Astrocyte of the spinal cord (primary cell): ENCODE measurements at regions not wholly inside any gene's neighbourhood (a gene's known extent, or its start where the extent isn't known, plus 50 kb on each side); places are given as distances from the start of the nearest gene placed in this dataset.

Experiments
- DNase-seq: peaks from one replicate; pipeline ENCODE4 v3.0.0; 2011; ENCODE audit warnings: low read depth, low spot score
- H3K4me3 ChIP-seq: 2 replicates; pipeline ENCODE4 v1.5.1; 2011; ENCODE audit warnings: low read depth, mild to moderate bottlenecking, low read length, moderate library complexity
- CTCF ChIP-seq: IDR thresholded peaks from 2 replicates; pipeline ENCODE4 v1.5.1; 2012; ENCODE audit warnings: low read depth, mild to moderate bottlenecking, low read length, inconsistent platforms
- in situ Hi-C: cut with HindIII; loops from 2 replicates; pipeline ENCODE4 v1.10.0; 2017; ENCODE audit warnings: low sequenced_read_pairs

DNA sequence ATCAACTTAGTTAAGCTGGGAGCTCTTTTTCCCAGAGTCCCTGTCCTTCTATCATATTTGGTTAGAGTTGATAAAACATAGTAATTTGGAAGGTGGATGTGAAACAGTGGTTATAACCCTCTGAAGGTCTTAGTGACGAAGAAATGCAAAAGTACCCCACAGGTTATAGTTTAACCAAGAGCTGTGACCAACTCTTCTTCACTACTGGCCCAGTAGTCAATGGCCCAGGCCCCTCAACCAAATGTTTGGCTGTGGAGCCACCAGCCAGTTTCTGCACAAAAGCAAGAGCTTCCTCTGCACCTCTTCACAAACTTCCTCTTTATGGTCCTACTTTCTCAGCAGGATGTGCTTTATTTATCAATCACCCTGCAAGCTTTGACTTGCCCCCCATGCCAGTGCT lies 132.6 kb downstream of the BMP4 start:
- DNase-seq: no peak
- in situ Hi-C loops: no loop called here
- no peak overlapping the region for H3K4me3 ChIP-seq
- no peak for TF ChIP-seq CTCF

DNA sequence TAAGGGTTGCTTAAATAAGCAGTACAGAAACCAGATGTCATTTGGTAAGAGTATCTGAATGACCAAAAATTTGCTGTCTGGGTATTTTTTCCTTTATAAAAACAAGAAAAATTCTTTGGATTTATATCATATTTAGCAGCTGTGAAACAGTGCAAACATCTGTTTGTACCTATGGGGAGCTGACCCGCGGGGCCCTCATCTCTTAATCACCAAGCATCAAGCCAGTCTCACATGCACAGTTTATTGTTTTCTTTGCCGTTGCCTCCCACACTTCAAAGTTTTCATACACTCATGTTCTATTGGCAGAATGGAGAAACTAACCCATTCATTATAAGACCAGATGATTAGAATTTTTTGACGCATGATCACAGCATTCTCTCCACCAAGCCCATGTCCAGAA lies 142.2 kb downstream of the BMP4 start:
- DNase-seq: peak; percentile 9
- no peak for TF ChIP-seq CTCF
- in situ Hi-C loops: no loop called here
- no peak overlapping the region for H3K4me3 ChIP-seq

DNA sequence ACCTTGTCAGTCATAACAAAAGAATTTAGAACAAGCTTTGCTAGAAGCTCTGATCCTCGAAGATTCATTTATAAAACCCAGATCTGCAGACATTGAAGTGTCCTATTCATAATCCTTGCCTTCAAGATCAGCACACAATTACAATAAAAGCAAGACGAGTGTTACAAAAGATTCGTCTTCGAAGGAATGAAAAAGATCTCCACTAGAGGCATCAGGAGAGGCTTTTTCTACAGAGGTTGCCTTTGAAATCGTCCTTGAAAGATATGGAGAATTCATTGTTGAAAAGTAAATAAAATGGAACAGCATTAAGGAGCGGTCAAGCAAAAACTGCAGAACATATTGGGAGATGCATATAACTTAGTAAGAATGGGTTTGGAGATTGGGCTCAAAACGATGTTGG lies 146.4 kb downstream of the BMP4 start:
- no peak for DNase-seq
- in situ Hi-C loops: no loop called here
- no peak overlapping the region for H3K4me3 ChIP-seq
- TF ChIP-seq CTCF: no peak

DNA sequence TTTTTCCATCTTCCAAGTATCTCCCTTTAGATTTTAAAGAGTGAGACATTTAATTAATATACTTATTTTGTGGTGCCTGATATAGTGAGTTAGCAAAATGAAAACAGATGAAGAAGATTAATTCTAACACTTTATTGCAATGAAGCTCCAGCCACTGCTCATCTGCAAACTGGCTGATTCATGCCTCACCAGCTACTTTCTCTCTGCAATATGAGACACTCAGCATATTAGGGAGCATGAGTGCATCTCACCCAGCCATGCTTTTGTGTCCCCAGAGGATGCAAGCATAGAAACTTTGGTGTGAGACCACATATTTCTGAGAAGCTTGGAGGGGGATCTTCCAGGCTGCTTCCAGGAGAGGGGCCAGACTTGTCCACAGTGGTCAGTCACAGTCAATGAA lies 148.6 kb downstream of the BMP4 start:
- in situ Hi-C loops: no loop called here
- DNase-seq: peak; percentile 4
- H3K4me3 ChIP-seq: no peak overlapping the region
- no peak for TF ChIP-seq CTCF

GRCh38 chr14:53807542-53807941 lies 149.1 kb downstream of the BMP4 start:
- H3K4me3 ChIP-seq: no peak overlapping the region
- in situ Hi-C loops: no loop called here
- peak; percentile 1 for DNase-seq
- TF ChIP-seq CTCF: no peak

DNA sequence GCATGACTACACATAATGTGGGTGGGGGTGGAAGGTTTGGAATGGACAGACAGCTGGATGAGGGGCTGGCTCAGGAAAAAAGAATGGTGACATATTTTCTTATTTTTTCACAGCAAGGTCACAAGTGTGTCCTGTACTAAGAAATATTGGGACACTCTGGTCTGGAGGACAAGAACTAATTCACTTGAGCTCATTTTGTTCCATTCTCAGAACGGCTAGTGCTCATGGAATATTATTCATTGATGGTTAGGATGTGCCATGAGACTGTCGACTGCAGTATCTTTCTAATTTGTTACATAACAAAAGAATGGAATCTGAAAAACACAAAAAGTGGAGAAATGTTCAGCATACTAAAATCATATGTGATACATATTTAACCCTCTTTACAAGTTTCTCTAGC lies 149.5 kb downstream of the BMP4 start:
- no peak for DNase-seq
- no peak overlapping the region for H3K4me3 ChIP-seq
- TF ChIP-seq CTCF: no peak
- in situ Hi-C loops: no loop called here

GRCh38 chr14:53796734-53797133 lies 159.9 kb downstream of the BMP4 start:
- no peak for TF ChIP-seq CTCF
- in situ Hi-C loops: no loop called here
- DNase-seq: no peak
- H3K4me3 ChIP-seq: no peak overlapping the region
